GM19324 (cell line): ENCODE measurements at regions not wholly inside any gene's neighbourhood (a gene's known extent, or its start where the extent isn't known, plus 50 kb on each side); places are given as distances from the start of the nearest gene placed in this dataset.
"Not testable (repeated sequence)": the region's sequence is repeated elsewhere in the genome, so short reads cannot be mapped to it uniquely, and the experiment has no call there.

ENCODE experiments used
- ATAC-seq: cut with Tn5 transposase; IDR thresholded peaks from one replicate; pipeline ENCODE4 v1.9.1; 2021; ENCODE audit warnings: mild to moderate bottlenecking, moderate library complexity; ENCODE audit not compliant: unreplicated experiment, low FRiP score

DNA sequence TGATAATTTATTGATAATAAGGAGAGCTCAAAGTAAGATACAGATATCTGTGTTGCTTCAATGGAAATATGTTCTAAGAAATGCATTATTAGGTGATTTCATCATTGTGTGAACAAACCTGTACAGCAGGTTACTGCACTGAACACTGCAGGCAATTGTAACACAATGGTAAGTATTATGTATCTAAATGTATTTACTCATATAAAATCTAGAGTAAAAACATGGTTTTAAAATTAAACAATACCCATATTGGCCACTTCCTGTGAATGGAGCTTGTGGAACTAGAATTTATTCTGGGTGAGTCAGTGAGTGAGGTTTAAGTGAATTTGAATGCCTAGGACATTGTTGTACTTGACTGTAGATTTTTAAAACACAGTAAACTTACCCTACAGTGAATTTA is 722.9 kb upstream of the RAG2 start:
- ATAC-seq, result no peak

DNA sequence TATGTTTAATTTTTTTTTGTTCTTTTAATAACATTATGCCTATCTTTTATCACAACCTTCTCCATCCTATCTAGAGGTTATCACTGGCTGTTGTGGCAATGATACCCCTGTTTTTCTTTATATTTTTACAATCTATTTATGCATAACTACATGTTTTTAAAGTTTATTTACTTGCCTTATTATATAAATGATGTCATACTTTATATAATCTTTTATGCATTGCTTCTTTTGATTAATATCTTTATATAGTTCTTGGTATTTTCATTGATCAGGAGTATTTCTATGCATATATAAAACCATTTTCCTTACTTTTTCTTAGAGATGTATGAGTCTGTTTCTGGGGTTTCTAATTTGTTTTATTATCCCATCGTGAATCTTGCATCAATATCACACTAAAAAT is 719.8 kb upstream of the RAG2 start:
- ATAC-seq, result no peak

DNA sequence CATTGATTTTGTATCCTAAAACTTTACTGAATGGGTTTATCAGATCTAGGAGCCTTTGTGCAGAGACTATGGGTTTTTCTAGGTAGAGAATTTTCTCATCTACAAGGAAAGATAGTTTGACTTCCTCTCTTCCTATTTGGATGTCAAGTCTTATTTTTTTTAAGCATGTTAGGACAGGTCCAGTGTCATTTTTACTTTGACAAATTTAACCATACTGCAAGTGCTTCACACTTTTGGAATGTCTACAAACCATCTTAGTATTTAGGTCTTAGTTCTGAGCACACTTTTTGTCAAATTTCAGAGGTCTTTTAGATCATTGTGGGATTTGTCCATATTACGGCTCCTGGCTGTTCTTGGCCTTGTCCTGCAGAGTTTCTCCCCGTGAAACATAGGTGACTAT is 715.2 kb upstream of the RAG2 start:
- ATAC-seq, result no peak

DNA sequence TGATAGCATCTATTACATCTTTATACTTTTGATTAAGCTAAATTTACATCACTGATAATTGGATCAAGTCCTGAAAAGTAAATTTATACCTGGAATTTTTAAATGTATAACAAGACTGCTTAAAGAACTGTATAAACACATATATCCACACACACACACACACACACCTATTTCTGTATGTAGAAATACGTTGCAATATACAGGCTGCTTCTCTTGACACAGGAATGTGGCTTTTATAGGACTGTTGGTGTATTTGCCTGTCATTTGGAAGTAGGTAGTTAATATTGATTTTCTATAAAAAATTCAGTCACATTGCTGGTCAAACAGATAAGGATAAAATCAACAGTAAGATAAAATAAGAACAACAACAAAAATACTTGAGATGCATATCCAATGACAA is 708.5 kb upstream of the RAG2 start:
- no peak for ATAC-seq

DNA sequence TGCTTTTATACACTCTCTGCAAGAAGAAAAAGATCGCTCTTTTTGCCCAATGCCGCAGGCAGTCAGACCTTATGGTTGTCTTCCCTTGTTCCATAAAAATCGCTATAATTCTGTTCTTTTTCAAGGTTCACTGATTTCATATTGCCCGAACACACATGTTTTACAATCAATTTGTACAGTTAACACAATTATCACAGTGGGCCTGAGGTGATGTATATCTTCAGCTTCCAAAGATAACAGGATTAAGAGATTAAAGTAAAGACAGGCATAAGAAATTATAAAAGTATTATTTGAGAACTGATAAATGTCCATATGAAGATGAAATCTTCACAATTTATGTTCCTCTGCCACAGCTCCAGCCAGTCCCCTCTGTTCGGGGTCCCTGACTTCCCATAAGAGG is 703.4 kb upstream of the RAG2 start:
- not testable (repeated sequence) for ATAC-seq

DNA sequence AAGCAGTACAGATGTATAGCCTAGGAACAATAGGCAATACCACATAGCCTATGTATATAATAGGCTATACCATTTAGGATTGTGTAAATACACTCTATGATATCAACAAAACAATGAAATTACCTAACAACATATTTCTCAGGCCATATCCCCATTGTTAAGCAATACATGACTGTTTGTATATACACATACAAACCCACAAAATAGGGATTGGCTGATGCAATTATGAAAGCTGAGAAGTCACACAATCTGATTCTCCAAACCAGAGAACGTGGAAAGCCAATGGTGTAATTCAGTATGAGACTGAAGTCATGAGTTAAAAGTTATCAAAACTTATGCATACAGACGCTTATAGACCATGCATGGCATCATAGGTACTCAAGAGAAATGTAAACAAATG is 700.1 kb upstream of the RAG2 start:
- ATAC-seq, result no peak

DNA sequence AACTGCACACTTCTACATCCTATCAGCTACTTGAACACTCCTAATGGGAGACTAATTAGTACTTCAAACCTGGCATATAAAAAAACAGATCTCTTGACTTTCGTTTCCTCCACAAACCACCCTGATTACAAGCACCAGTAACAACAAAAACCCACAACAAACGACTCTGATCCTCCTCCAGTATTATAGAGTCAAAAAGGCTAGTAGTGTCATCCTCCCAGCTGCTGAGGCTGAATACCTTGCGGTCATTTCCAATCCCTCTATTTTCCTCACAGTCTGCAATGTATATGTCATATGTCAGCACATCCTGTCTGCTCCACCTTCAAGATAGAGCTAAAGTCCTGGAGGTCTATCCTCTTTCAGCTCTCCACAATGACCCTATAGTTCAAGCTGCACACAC is 688.9 kb upstream of the RAG2 start:
- no peak for ATAC-seq

DNA sequence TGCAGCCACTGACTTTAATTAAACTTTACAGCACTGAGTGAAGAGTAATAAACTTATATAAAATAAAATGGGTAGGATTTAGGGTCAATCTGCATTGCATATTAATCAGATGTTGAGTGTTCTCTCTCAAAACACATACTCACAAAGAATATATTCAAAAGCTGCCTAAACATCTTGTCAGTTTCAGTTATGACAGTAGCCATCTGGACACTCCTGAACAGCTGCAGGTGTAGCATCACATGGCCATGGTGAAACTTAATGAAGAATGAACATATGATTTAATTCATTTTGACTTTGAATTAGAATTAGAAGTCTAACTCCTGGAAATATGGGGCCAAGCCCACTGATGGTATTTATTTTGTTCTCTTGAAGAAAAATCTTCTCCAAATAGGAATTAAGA is 684.3 kb upstream of the RAG2 start:
- no peak for ATAC-seq

DNA sequence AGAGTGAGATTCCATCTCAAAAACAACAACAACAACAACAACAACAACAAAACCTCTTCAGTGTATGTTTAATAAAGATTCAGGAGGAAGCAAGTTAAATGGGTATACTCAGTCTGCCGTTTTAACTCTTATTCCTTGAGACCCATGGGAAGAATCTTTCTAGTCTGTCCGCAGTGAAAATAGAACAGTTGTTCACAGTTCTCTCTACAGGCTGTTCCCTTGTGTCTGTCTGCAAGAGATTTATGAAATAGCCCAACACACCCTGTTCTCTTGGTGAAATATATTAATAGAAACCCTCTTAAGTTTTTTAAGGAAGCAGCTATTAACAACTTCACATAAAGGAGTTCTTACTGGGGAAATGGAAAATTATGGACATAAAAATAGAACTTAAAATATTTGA is 682.2 kb upstream of the RAG2 start:
- ATAC-seq, result no peak

DNA sequence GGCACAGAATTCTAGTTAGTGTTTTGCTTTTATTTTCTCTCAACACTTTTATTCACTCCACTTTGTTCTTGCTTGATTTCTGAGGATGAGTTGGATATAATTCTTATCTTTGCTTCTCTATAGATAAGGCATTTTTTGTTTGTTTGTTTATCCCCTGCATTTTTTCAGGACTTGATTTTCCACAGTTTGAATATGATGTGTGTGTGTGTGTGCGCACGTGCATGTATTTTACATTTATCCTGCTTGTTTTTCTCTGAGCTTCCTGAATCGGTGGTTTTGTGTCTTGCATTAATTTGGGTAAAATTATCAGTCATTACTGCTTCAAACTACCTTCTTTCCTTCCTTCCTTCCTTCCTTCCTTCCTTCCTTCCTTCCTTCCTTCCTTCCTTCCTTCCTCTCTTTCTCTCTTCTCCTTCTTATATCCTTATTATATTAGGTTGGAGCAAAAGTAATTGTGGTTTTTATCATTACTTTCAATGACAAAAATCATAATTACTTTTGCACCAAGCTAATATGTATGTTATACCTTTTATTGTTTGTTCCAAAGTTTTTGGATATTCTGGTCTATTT is 679.9 kb upstream of the RAG2 start:
- no peak for ATAC-seq

DNA sequence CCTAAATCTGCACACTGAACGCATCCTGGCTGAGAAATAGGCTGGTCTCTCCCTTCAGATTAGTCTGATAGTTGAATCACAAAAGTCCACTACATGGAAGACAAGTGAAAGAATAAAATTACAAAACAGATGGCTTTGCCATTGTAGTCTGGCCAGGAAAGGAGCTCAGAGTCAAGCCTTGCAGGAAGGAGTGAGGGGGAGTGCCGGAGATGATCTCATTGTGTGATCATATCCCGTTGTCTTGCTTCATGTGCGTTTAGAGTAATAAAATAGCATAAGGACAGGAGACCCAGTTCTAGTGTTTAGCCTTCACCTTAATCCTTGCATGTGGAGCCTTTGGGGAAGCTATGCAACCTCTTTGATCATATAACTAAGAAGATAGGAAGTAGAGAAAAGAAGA is 666.7 kb upstream of the RAG2 start:
- no peak for ATAC-seq

DNA sequence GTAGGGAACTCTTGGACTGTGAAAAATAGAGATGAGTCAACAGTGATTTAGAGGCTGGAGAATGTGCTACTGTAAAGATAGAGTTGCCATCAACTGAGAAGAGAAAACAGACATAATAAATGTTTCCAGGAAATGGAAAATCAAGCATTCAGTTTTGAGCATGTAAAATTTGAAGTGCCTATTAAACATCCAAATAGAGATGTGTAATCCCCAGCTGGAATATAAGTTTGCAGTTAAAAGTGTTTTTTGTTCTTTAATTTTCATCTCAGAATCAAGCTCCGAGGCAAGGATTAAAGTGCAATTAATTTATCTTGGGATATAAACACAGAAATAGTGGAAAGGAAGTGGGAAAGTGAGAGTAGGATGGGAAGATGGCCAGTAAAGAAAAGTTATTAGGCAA is 666.0 kb upstream of the RAG2 start:
- no peak for ATAC-seq

DNA sequence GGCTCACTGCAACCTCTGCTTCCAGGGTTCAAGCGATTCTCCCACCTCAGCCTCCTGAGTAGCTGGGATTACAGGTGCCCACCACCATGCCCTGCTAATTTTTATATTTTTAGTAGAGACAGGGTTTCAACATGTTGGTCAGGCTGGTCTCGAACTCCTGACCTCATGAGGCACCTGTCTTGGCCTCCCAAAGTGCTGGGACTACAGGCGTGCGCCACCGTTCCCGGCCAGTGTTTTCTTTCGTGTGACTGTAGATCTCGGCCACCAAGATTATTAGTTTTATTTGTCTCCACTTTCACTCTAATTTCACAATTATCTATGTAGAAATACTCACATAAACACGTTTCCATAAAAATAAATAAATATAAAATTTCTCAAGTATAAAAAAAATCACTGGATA is 665.4 kb upstream of the RAG2 start:
- not testable (repeated sequence) for ATAC-seq

DNA sequence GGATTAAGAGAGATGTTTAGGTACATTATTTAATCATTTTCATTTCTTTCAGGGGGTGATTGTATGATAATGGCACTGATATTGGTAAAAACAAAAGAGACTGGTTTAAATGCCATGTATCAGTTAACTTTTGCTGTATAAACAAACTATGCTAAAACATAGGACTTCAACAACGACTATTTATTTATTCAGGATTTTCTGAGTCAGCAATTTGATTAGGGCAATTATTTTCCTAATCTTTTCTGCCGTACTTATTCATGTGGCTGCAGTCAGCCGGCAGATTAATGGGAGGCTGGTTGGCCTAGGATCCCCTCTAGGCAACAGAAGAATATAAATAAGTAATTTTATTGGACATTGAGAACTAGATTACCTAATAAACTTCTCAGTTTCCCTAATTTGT is 661.7 kb upstream of the RAG2 start:
- no peak for ATAC-seq

DNA sequence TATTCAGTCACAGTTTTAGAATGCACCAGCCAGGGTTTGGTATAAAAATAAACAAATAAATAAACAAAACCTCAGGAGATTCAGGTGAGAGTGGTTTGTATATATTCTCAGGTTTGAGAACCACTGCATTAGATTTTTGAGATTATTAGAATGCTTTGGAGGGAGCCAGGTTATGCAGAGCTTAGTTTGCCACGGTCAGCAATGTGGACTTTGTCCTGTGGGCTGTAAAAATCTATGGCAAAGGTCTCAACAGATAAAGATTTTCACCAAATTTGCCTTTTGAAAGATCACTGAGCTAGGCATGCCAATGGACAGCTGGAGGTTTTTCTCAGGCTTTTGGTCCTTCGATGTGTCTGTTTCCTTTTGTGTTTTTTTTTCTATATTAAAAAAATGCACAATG is 650.1 kb upstream of the RAG2 start:
- ATAC-seq, result no peak

DNA sequence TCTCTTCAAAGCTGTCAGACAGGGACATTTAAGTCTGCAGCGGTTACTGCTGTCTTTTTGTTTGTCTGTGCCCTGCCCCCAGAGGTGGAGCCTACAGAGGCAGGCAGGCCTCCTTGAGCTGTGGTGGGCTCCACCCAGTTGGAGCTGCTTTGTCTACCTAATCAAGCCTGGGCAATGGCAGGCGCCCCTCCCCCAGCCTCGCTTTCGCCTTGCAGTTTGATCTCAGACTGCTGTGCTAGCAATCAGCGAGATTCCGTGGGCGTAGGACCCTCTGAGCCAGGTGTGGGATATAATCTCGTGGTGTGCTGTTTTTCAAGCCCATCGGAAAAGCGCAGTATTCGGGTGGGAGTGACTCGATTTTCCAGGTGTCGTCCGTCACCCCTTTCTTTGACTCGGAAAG is 648.1 kb upstream of the RAG2 start:
- not testable (repeated sequence) for ATAC-seq

DNA sequence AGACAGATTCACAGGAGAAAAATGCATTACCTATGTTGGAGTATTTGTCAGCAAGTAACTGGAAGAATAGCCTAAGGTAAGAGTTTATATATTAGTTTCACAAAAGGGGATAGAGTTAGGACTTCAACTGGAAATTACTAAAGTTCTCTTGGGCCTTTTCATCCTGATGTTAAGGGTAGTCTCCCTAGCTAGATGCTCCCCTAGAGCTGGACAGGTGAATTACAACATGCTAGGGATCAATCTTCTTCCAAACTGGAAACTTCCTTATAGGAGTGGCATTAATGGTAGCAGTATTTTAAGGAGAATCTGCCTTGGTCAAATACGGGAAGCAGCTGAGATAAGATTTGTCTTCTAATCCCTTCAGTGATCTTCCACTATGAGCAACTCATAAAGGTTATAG is 632.8 kb upstream of the RAG2 start:
- no peak for ATAC-seq

DNA sequence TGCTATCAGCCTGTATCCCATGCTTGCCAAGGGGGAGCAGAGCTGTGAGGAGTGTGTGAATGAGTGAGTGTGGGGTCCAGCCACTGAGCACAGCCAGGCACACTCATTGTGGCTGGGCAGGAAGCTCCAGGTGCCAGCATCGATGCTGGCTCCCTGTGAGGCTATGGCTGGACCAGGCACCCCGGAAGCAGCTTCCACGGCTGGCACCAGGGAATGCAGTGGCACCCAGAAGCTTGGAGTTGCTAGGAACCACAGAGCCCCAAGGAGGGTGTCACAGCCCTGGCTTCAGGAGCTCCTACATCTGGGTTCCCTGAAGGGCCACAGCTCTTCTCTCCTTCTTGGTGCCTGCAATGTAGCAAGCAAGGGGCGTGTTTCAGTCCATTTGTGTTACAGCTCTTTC is 625.9 kb upstream of the RAG2 start:
- ATAC-seq, result no peak

DNA sequence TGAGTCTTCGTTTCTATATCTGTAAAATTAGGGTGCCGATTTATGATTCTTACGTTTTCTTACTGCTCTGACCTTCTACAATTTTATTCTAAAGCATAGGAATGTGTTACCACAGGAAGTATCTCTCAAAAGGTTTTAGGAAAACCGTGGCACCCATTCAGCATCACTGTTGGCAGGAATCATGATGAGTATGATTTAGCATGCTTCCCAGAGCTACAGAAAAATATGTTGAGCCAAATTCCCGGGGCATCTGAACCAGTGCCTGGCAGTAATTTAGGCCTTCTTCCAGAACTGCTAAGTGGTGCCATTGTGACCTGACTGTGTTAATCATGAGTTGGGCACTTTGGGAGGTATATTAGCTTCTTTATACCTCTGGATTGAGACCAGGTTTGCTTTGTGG is 605.0 kb upstream of the RAG2 start:
- no peak for ATAC-seq

DNA sequence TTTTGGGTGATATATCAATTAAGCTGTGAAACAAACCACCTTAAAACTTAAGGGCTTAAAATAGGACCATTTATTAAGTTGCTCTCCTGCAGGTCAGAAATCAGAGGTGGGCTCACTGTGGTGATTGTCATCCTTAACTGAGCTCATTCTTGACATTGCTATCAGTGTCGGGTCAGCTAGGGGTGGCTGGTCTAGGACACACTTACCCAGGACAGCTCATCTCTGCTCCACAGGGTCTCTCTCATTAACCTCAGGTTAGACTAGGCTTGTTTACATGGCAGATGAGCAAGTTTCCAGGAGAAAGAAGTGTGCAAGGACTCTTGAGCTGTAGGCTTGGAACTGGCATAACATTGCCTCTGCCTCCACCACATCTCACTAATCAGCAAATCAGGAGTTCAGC is 601.0 kb upstream of the RAG2 start:
- no peak for ATAC-seq

DNA sequence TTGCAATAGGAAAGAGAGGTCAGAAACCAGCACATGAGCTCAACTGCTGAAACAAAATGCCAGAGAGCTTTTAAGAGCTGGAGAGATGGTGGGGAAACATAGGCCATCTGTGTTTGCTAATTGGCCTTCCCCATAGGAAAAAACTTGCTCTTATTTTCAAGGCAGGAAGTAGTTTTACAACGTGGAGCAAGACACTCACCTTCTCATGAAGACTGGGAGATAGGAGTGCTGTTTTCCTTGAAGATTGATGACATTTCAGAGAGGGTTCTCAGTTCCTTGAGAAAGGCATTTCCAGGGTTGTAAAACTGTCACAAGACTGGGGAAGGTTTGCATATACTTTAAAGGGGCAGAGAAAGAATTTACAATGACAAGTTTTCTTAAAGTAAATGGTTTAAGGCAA is 586.3 kb upstream of the RAG2 start:
- ATAC-seq, result no peak

DNA sequence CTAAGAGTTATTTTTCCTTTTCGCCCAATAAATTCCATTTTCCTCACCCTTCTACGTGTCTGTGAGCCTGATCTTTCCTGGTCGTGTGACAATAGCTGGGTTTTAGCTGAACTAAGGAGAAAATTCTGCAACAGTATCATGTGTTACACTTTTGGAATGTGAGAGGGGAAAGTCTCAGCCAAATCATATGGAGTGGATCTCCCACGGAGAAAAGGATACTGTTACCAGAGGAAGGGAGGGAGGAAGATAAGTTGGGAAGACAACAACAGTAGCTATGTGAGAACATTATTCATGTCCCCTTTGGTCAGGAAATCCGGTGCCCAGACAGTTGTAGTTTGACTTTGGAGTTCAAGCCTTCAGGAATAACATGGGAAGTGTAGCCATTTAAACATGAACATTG is 584.0 kb upstream of the RAG2 start:
- ATAC-seq, result no peak

DNA sequence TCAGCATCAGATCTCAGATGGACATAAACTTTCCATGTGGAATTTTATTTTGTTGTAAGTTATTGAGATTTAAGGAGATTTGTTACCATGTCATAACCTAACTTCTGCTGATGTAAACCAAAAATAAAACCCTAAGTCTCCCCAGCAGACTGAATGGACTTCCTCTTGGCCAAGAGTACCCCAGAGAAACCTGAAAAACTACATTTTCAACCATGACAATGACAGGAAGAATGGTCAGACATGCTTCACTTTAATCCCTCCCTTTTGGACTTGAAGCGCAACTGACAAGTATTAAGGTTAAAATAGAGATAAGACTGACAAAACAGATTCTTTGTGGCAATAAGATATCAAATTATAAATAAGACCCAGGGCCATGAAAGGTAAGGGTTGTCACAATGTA is 579.7 kb upstream of the RAG2 start:
- no peak for ATAC-seq
